SK-N-MC (cell line): ENCODE measurements at regions not wholly inside any gene's neighbourhood (a gene's known extent, or its start where the extent isn't known, plus 50 kb on each side); places are given as distances from the start of the nearest gene placed in this dataset.

ENCODE experiments used
- DNase-seq: peaks from one replicate; pipeline ENCODE4 v3.0.0-alpha.2; 2011; ENCODE audit warnings: low read depth, low spot score
- H3K27ac ChIP-seq: fragments of 200-600 bp; sonication (generic); 2 replicates; pipeline ENCODE4 v1.5.1; 2016; ENCODE audit warnings: mixed run types
- H3K36me3 ChIP-seq: fragments of 200-600 bp; sonication (generic); 2 replicates; pipeline ENCODE4 v1.6.1; 2017; ENCODE audit warnings: antibody characterized with exemption, low read length, mixed read lengths; ENCODE audit not compliant: insufficient read depth
- H3K4me3 ChIP-seq: fragments of 200-600 bp; sonication (generic); 2 replicates; pipeline ENCODE4 v1.5.1; 2016
- H3K9ac ChIP-seq: fragments of 200-600 bp; sonication (generic); 2 replicates; pipeline ENCODE4 v1.8.0; 2017; ENCODE audit warnings: mixed run types, mixed read lengths; ENCODE audit not compliant: insufficient read length
- H3K9me3 ChIP-seq: fragments of 200-600 bp; sonication (generic); 2 replicates; pipeline ENCODE4 v1.6.1; 2017; ENCODE audit warnings: low read depth, mild to moderate bottlenecking, antibody characterized with exemption, low read length, moderate library complexity, mixed read lengths
- EZH2 ChIP-seq: fragments of 200-600 bp; sonication (generic); IDR thresholded peaks from one replicate; pipeline ENCODE4 v1.6.1; 2017; ENCODE audit warnings: antibody characterized with exemption
- FOXP2 ChIP-seq: optimal IDR thresholded peaks from 2 replicates; pipeline ENCODE3; 2011; ENCODE audit warnings: mild to moderate bottlenecking, moderate library complexity; ENCODE audit not compliant: insufficient read depth; ENCODE audit errors: extremely low read length, control extremely low read depth
- POLR2AphosphoS5 ChIP-seq: IDR thresholded peaks from 2 replicates; pipeline ENCODE4 v1.6.1; 2012; ENCODE audit warnings: mild to moderate bottlenecking, low read depth, low read length, borderline replicate concordance

DNA sequence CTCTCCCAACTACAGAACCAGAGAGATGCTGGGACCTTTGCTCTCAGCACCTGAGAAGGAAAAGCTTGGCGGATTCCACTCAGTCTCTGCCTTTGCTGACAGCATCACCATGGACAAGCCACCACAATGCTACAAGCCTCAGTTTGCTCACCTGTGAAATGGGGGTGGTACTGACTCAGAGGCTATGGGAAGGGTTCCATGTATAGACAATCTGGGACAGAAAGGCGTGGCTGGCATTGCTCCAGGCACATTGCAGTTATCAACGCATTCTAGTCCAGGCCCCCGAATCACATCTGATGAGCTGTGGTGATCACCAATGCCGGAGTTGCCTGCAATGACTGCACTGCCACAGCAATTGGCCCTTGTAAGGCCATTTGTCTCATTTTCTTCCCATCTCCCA is 72.6 kb downstream of the ISX start:
- DNase-seq, result no peak

DNA sequence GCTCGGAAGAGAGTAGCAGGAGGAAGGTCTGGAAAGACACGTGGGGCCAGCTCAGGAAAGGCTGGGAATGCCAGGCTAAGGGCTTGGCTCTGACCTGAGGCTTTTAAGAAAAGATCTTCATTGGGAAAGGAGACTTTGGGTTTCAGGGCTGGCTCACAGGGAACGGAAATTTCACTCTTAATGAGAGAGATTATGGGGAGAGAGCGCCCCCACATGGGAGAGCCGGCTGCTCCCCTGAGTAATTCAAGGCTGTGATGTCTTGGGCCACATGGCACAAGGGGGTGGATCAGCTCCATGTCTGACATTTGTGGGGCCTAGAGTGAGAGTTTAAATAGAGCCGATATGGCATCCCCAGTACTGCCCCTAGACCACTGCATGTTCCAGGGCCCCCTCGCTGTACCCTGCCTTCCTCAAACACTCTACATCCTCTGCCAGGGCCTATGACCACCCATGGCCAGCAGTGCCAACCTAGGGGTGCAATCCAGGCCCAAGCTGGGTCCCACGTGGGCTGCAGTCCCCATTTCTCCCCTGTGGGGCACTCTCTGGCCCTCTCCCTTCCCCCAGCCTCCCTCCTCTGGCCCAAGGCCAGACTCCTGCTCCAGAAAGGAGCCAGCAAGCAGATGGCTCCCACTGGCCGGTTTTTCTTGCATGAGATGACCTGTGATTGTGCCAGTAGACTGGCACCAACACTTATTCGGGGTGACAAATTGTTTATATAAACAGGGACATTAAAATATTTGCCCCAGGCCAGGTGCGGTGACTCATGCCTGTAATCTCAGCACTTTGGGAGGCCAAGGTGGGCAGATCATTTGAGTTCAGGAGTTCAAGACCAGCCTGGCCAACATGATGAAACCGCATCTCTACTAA is 75.2 kb downstream of the ISX start:
- Histone ChIP-seq H3K9ac (no peak overlapping the region), H3K27ac (no peak overlapping the region), H3K9me3 (no peaks in the 10 kb centered on the region), H3K36me3 (no peaks in the 10 kb centered on the region), H3K4me3 (no peak overlapping the region)
- DNase-seq, result no peak
- TF ChIP-seq FOXP2, result no peak

More for the DNA sequence above, 72.6 kb downstream of the ISX start:
- Histone ChIP-seq H3K36me3 (no peaks in the 10 kb centered on the region), H3K4me3 (no peak overlapping the region), H3K27ac (no peak overlapping the region), H3K9ac (no peak overlapping the region), H3K9me3 (no peaks in the 10 kb centered on the region)
- TF ChIP-seq POLR2AphosphoS5 (no peak), EZH2 (no peak), FOXP2 (no peak)

DNA sequence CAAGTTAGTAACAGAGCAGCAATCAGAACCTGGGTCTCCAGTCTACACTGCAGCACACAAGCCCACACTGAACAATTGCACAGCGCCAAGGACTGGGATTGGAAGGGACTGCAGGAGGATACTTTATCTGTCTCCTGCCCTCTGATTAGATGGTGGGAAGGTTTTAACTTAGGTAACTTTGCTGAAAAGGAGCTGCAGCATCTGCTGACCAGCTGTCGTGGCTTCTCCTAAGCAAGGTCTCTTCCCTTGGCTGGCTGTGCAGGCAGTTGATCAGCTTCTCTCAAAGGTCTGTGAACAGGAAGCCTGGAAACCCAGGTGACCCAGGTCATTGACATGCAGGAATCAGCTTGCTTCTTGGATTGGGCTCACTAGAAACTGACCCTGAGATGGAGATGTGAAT is 82.4 kb downstream of the ISX start:
- no peak for TF ChIP-seq FOXP2
- TF ChIP-seq EZH2, result no peak
- TF ChIP-seq POLR2AphosphoS5, result no peak

DNA sequence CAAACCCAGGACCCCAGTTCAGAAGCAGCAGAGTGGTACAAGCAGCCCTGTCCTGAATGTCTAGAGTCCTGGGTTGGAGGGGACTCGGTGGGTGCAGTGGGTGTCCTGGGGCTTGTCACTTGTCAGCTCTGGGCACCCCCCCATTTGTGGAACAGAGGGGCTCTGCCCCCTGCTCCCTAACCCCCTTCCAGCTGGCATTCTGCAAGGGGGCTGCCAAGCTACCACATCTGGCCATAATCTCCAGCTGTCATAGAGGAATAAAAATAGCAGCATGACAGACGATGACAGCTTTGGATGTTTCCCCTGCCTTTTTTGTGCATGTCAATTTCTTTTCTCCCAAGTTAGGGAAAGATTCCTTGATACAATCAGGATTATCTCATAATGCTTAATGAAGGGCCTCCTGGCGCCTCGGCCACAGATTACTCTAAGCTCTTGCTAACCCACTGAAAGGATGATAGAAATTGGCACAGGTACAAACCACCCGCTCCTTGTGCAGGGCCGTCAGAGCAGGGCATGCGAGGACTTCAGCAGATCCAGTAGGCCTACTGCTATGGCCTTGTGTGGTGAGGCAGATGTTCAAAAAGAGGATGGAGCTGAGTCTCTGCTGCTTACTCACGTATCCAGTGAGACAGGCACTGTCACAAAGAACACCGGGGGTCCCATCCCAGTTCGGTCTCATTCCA is 83.0 kb downstream of the ISX start:
- no peak for DNase-seq
- H3K9ac ChIP-seq, result no peak overlapping the region
- TF ChIP-seq EZH2, result no peak
- no peak for TF ChIP-seq POLR2AphosphoS5
- H3K36me3 ChIP-seq, result no peaks in the 10 kb centered on the region
- no peaks in the 10 kb centered on the region for H3K9me3 ChIP-seq
- H3K4me3 ChIP-seq, result no peak overlapping the region
- H3K27ac ChIP-seq, result no peak overlapping the region

More for the DNA sequence above, 82.4 kb downstream of the ISX start:
- no peak overlapping the region for H3K27ac ChIP-seq
- H3K4me3 ChIP-seq, result no peak overlapping the region
- no peak for DNase-seq
- H3K36me3 ChIP-seq, result no peaks in the 10 kb centered on the region
- H3K9ac ChIP-seq, result no peak overlapping the region
- no peaks in the 10 kb centered on the region for H3K9me3 ChIP-seq

DNA sequence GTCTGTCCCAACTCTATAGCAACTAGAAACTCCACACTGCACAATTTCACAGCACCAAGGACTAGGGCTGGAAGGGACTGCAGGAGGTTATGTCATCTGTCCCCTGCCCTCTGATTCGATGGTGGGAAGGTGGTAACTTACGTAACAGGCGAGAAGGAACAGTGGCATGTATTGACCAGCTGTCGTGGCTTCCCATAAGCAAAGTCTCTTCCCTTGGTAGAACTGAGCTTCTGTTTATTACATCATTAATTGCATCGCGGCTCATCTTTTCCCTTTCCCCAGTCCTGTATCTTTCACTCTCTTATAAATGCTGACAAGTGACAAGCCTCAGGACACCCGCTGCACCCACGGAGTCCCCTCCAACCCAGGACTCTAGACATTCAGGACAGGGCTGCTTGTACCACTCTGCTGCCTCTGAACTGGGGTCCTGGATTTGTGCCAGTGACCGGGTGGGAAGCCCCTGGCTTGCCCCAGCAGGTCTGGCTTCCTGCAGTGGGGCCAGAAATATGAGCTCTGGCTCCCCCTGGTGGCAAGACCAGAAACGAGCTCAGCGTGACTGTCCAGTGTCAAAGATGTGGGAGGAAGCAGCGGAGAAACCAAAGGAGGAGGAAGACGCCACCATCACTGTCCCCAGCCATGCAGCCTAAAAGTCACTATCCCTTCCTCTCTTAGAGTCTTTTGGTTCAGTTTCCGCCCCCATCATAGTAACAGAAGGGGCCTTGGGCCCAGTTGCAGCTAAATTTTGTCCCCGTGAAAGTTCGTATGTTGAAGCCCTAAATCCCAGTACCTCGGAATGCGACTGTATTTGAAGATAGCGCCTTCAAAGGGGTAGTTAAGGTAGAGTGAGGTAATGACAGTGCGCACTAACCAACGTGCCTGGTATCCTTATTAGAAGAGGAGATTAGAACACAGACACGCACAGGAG is 84.5 kb downstream of the ISX start:
- H3K27ac ChIP-seq, result no peak overlapping the region
- no peak for DNase-seq

DNA sequence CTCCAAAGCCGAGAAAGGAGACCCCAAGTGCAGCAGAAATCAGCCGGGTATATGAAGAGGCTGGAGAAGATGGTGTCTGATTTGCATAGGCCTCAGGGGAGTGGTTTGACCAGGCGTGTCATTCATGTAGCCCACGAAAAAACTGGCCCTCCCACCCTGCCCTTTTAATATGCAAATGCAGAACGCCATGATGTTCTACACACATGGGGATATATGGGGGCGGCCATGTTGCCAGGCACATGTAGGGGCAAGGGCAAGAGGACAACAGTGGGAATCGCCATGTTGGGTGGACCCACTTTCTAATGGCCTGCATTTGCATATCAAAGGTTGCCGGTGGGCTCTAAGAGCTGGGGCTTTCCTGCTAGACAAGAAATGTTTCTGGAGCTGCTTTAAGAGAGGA is 86.4 kb downstream of the ISX start:
- TF ChIP-seq EZH2 (no peak), FOXP2 (no peak), POLR2AphosphoS5 (no peak)
- Histone ChIP-seq H3K4me3 (no peak overlapping the region), H3K36me3 (no peaks in the 10 kb centered on the region), H3K27ac (no peak overlapping the region), H3K9ac (no peak overlapping the region), H3K9me3 (no peaks in the 10 kb centered on the region)
- no peak for DNase-seq

More for the DNA sequence above, 84.5 kb downstream of the ISX start:
- Histone ChIP-seq H3K36me3 (no peaks in the 10 kb centered on the region), H3K9me3 (no peaks in the 10 kb centered on the region), H3K4me3 (no peak overlapping the region), H3K9ac (no peak overlapping the region)
- TF ChIP-seq EZH2, result no peak

DNA sequence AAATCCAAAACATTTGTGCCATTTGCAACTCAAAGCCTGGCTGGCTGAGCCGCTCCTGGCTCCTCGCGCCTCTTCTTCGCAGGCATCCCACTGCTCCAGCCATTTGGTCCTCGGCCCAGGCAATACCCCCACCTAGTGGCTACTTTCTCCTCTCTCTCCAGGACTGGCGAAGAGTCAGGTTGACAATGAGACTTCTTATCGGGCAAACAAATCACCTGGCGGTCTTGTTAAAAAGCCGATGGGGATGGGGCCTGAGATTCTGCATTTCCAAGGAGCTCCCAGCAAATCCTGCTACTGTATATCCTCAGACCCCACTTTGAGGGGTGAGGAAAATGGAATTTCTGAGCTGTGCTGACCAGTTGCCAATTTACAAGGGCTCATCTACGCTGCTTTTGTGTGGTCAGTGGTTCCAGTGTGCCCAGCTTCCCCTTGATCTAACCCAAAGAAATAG is 89.0 kb downstream of the ISX start:
- no peak overlapping the region for H3K4me3 ChIP-seq
- no peaks in the 10 kb centered on the region for H3K9me3 ChIP-seq
- H3K9ac ChIP-seq, result no peak overlapping the region
- no peak for TF ChIP-seq FOXP2
- no peak for TF ChIP-seq POLR2AphosphoS5
- TF ChIP-seq EZH2, result no peak
- DNase-seq, result no peak
- H3K27ac ChIP-seq, result no peak overlapping the region
- H3K36me3 ChIP-seq, result no peaks in the 10 kb centered on the region

DNA sequence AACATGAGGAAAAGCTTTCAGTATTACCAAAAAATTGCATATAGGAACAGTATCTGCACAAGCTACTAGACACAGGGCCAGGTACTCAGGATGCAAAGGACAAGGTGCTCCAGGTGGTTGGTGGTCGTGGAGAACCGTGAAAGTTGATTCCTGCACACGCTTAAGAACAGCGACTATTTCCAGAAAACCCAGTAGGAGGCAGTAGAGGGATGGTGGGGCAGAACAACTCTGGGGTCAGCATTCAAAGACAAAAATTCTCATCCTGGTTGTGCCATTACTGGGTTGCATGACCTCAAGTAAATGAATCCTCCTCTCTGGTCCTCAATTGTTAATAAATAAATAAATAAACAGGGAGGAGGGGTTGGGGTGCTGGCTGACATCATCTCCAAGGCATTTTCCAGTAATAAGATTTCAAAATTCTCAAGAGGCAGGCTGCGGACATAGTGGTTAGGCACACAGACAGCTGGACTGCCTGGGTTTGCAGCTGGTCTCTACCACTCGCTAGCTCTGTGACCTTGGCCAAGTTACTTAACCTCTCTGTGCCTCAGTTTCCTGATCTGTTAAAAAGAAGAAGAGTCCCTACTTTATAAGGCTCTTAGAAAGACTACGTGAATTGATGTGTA is 89.6 kb downstream of the ISX start:
- no peak for DNase-seq
- H3K9ac ChIP-seq, result no peak overlapping the region
- no peak for TF ChIP-seq EZH2
- no peak for TF ChIP-seq POLR2AphosphoS5
- TF ChIP-seq FOXP2, result no peak
- no peak overlapping the region for H3K4me3 ChIP-seq
- H3K36me3 ChIP-seq, result no peaks in the 10 kb centered on the region
- H3K27ac ChIP-seq, result no peak overlapping the region
- no peaks in the 10 kb centered on the region for H3K9me3 ChIP-seq
